GM12878 (cell line): ENCODE measurements at regions not wholly inside any gene's neighbourhood (a gene's known extent, or its start where the extent isn't known, plus 50 kb on each side); places are given as distances from the start of the nearest gene placed in this dataset.

ENCODE experiments used
- ATAC-seq: fragments of 200-7000 bp; cut with Tn5 transposase; 3 replicates; pipeline ENCODE4 v1.9.1; 2020; ENCODE audit warnings: mild to moderate bottlenecking, moderate library complexity
- BruUV-seq: library from RNA; stranded (reverse); fragments of 400-500 nt; replicated peaks from 2 replicates; lab custom pipeline; 2021; lab: Mats Ljungman, UMichigan
- CTCF ChIA-PET: fragments of 300-600 bp; sonication (Branson Sonifier 250); formaldehyde crosslinking; extraction: SDS; loops from one replicate; lab custom pipeline; 2021; ENCODE audit warnings: inconsistent platforms; lab: Yijun Ruan, JAX
- POLR2A ChIA-PET: fragments of 350-600 bp; formaldehyde crosslinking; extraction: SDS; loops from one replicate; lab custom pipeline; 2021; ENCODE audit warnings: inconsistent platforms; lab: Charles Lee
- RAD21 ChIA-PET: fragments of 300-600 bp; sonication (Branson Sonifier 250); formaldehyde crosslinking; loops from one replicate; lab custom pipeline; 2023; ENCODE audit warnings: antibody characterized with exemption; ENCODE audit not compliant: unreplicated experiment; lab: Charles Lee
- SMC1A ChIA-PET: fragments of 300-600 bp; sonication (Branson Sonifier 250); formaldehyde crosslinking; loops from one replicate; lab custom pipeline; 2023; ENCODE audit not compliant: unreplicated experiment, uncharacterized antibody; lab: Charles Lee
- DNase-seq: peaks from one replicate; pipeline ENCODE4 v3.0.0-alpha.2; 2011; ENCODE audit warnings: low read depth, low spot score
- FAIRE-seq: peaks from 3 replicates; lab custom pipeline; 2011; peaks lifted over from hg19 to GRCh38; lab: Jason Lieb, UNC
- H2AFZ ChIP-seq: 2 replicates; pipeline ENCODE4 v1.6.0; 2011; ENCODE audit warnings: low read depth, low read length, control low read depth; ENCODE audit not compliant: control insufficient read depth
- H3K27ac ChIP-seq: 2 replicates; pipeline ENCODE4 v1.5.1; 2011; ENCODE audit warnings: control low read depth; ENCODE audit not compliant: control insufficient read depth, insufficient read depth
- H3K27me3 ChIP-seq, 2 experiments: replicated peaks in 1 of 2; 2 replicates each; pipeline versions ENCODE4 v1.6.0 to v1.6.1; 2011; ENCODE audit warnings: low read length in 1 of 2; ENCODE audit not compliant: control insufficient read depth in 2 of 2, insufficient read depth in 2 of 2
- H3K36me3 ChIP-seq, 2 experiments: 2 replicates each; pipeline ENCODE4 v1.5.1; 2011; ENCODE audit warnings: low read length in 1 of 2; ENCODE audit not compliant: control insufficient read depth in 2 of 2, insufficient read depth in 2 of 2
- H3K4me1 ChIP-seq: 2 replicates; pipeline ENCODE4 v1.6.1; 2011; ENCODE audit warnings: mild to moderate bottlenecking, low read length, moderate library complexity, mixed read lengths; ENCODE audit not compliant: control insufficient read depth, insufficient read depth
- H3K4me2 ChIP-seq: 2 replicates; pipeline ENCODE4 v1.6.0; 2011; ENCODE audit warnings: control low read depth; ENCODE audit not compliant: control insufficient read depth, insufficient read depth
- H3K4me3 ChIP-seq: fragments of 200-600 bp; sonication (generic); 2 replicates; pipeline ENCODE4 v1.5.1; 2016
- H3K79me2 ChIP-seq: 2 replicates; pipeline ENCODE4 v1.6.0; 2011; ENCODE audit warnings: low read length; ENCODE audit not compliant: control insufficient read depth, insufficient read depth
- H3K9ac ChIP-seq: 2 replicates; pipeline ENCODE4 v1.8.0; 2011; ENCODE audit warnings: low read length, control low read depth, mixed read lengths; ENCODE audit not compliant: control insufficient read depth, insufficient read depth
- H3K9me3 ChIP-seq: replicated peaks from 3 replicates; pipeline ENCODE4 v1.5.1; 2011; ENCODE audit warnings: mild to moderate bottlenecking, low read length; ENCODE audit not compliant: control insufficient read depth, insufficient read depth
- H4K20me1 ChIP-seq: 2 replicates; pipeline ENCODE4 v1.6.0; 2011; ENCODE audit not compliant: control insufficient read depth, insufficient read depth
- BCL11A ChIP-seq: IDR thresholded peaks from 2 replicates; pipeline ENCODE4 v1.6.1; 2011; ENCODE audit warnings: low read depth, low read length
- CBX5 ChIP-seq: sonication (generic); IDR thresholded peaks from 2 replicates; pipeline ENCODE4 v1.6.1; 2016; ENCODE audit warnings: low read depth, moderate library complexity, mild to moderate bottlenecking, inconsistent platforms
- FOXM1 ChIP-seq: IDR thresholded peaks from 2 replicates; pipeline ENCODE4 v1.6.1; 2012; ENCODE audit warnings: low read depth, mild to moderate bottlenecking, inconsistent platforms, low read length, moderate library complexity
- MTA2 ChIP-seq: fragments of 450-650 bp; IDR thresholded peaks from 2 replicates; pipeline ENCODE4 v1.6.1; 2016; ENCODE audit warnings: low read depth, mild to moderate bottlenecking, moderate library complexity
- MTA3 ChIP-seq: IDR thresholded peaks from 2 replicates; pipeline ENCODE4 v1.6.1; 2012; ENCODE audit warnings: low read length, inconsistent platforms, borderline replicate concordance
- NFYB ChIP-seq: IDR thresholded peaks from 2 replicates; pipeline ENCODE4 v1.6.1; 2011; ENCODE audit warnings: low read depth, mild to moderate bottlenecking, low read length, improper control_type of control experiment, moderate library complexity; ENCODE audit not compliant: insufficient read depth
- RAD21 ChIP-seq: IDR thresholded peaks from 2 replicates; pipeline ENCODE4 v1.6.1; 2011; ENCODE audit warnings: mild to moderate bottlenecking, low read depth, low read length, moderate library complexity; ENCODE audit not compliant: insufficient read depth
- SMC3 ChIP-seq: IDR thresholded peaks from 2 replicates; pipeline ENCODE4 v1.6.1; 2011; ENCODE audit warnings: low read length, improper control_type of control experiment, borderline replicate concordance
- SPI1 ChIP-seq: IDR thresholded peaks from 2 replicates; pipeline ENCODE4 v1.6.1; 2011; ENCODE audit warnings: low read depth, mild to moderate bottlenecking, low read length, moderate library complexity, borderline replicate concordance; ENCODE audit not compliant: insufficient read depth
- SREBF1 ChIP-seq: IDR thresholded peaks from 2 replicates; pipeline ENCODE4 v1.6.1; 2012; ENCODE audit warnings: mild to moderate bottlenecking, low read length
- YY1 ChIP-seq: IDR thresholded peaks from 2 replicates; pipeline ENCODE4 v1.6.1; 2011; ENCODE audit warnings: low read depth, mild to moderate bottlenecking, low read length
- ZNF24 ChIP-seq: fragments of 450-650 bp; IDR thresholded peaks from 2 replicates; pipeline ENCODE4 v1.6.1; 2017; ENCODE audit warnings: antibody characterized with exemption, mild to moderate bottlenecking
- ZSCAN29 ChIP-seq: fragments of 450-650 bp; IDR thresholded peaks from 2 replicates; pipeline ENCODE4 v1.6.1; 2017; ENCODE audit warnings: mild to moderate bottlenecking, moderate library complexity
- WGBS: methylation state at CpG from one replicate; pipeline ENCODE4 v1.1.6; 2016; ENCODE audit warnings: low lambda C conversion rate; ENCODE audit not compliant: insufficient replicate concordance, insufficient coverage; ENCODE audit errors: missing lambda C conversion rate; 5-methylcytosine and 5-hydroxymethylcytosine counted together
- in situ Hi-C: fragments of 300-500 bp; cut with MboI; formaldehyde crosslinking; loops from 9 replicates; pipeline ENCODE4 v1.14.3; 2018; ENCODE audit warnings: mixed read lengths
- intact Hi-C: fragments of 100-400 bp; cut with micrococcal nuclease; formaldehyde crosslinking; loops from one replicate; pipeline ENCODE4 v1.14.2; 2022; ENCODE audit not compliant: unreplicated experiment
- TF ChIP-seq, protein P1 (sequence below), 3 experiments: IDR thresholded peaks in 2 of 3; conservative IDR thresholded peaks in 1 of 3; 2 replicates each; pipeline ENCODE4 v1.5.1; 2011; ENCODE audit warnings: low read depth in 3 of 3, low read length in 3 of 3, mild to moderate bottlenecking in 3 of 3, control low read depth in 2 of 3, moderate library complexity in 2 of 3, inconsistent platforms in 1 of 3, mixed read lengths in 1 of 3; ENCODE audit not compliant: control insufficient read depth in 2 of 3, insufficient read depth in 1 of 3; ENCODE audit errors: extremely low read depth in 1 of 3
- TF ChIP-seq, protein P2 (sequence below): fragments of 450-650 bp; IDR thresholded peaks from 2 replicates; pipeline ENCODE4 v1.6.1; 2017; ENCODE audit warnings: mild to moderate bottlenecking

GRCh38 chr14:53539489-53540126 lies 386.5 kb upstream of the DDHD1 start:
- H3K4me2 ChIP-seq, result no peak overlapping the region
- no peaks in the 10 kb centered on the region for H3K79me2 ChIP-seq
- ATAC-seq, result peak; percentile 96
- no peaks in the 10 kb centered on the region for H3K9me3 ChIP-seq
- no peaks in the 10 kb centered on the region for H4K20me1 ChIP-seq
- BruUV-seq, result no TSS peak
- in situ Hi-C loops (loop anchor here (5.0 to 25.0 kb wide), 2 partner anchors 638 to 798 kb away; no protein-coding TSS in a partner anchor), intact Hi-C loops (loop anchor here (1.0 to 10.0 kb wide), 9 partner anchors 52 to 808 kb away; no protein-coding TSS in a partner anchor)
- TF ChIP-seq BCL11A, result no peak
- TF ChIP-seq RAD21, result peak; percentile 99
- no peak for TF ChIP-seq NFYB
- TF ChIP-seq SPI1, result no peak
- peak; percentile 55; the same call in 1 of the 2 replicates for TF ChIP-seq FOXM1
- peak; percentile 74 for TF ChIP-seq YY1
- no peak for TF ChIP-seq MTA2
- peak; percentile 55 for TF ChIP-seq ZNF24
- TF ChIP-seq, protein P1, sequence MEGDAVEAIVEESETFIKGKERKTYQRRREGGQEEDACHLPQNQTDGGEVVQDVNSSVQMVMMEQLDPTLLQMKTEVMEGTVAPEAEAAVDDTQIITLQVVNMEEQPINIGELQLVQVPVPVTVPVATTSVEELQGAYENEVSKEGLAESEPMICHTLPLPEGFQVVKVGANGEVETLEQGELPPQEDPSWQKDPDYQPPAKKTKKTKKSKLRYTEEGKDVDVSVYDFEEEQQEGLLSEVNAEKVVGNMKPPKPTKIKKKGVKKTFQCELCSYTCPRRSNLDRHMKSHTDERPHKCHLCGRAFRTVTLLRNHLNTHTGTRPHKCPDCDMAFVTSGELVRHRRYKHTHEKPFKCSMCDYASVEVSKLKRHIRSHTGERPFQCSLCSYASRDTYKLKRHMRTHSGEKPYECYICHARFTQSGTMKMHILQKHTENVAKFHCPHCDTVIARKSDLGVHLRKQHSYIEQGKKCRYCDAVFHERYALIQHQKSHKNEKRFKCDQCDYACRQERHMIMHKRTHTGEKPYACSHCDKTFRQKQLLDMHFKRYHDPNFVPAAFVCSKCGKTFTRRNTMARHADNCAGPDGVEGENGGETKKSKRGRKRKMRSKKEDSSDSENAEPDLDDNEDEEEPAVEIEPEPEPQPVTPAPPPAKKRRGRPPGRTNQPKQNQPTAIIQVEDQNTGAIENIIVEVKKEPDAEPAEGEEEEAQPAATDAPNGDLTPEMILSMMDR (IDR thresholded peaks at IDR 0.05 in 2 of 3, conservative IDR thresholded peaks at IDR 0.05 in 1 of 3; ENCODE audit: control insufficient read depth in 2 of 3, extremely low read depth in 1 of 3, insufficient read depth in 1 of 3, low read depth in 3 of 3, low read length in 3 of 3), result peak; percentile 79 to 83 (median 82)
- no peak for TF ChIP-seq ZSCAN29
- peak; percentile 94 for TF ChIP-seq SMC3
- TF ChIP-seq CBX5, result 0 out of 2 replicates have a peak, but pooled peaks have one; percentile 31
- no peak for TF ChIP-seq MTA3
- no peak for TF ChIP-seq SREBF1
- TF ChIP-seq, protein P2, sequence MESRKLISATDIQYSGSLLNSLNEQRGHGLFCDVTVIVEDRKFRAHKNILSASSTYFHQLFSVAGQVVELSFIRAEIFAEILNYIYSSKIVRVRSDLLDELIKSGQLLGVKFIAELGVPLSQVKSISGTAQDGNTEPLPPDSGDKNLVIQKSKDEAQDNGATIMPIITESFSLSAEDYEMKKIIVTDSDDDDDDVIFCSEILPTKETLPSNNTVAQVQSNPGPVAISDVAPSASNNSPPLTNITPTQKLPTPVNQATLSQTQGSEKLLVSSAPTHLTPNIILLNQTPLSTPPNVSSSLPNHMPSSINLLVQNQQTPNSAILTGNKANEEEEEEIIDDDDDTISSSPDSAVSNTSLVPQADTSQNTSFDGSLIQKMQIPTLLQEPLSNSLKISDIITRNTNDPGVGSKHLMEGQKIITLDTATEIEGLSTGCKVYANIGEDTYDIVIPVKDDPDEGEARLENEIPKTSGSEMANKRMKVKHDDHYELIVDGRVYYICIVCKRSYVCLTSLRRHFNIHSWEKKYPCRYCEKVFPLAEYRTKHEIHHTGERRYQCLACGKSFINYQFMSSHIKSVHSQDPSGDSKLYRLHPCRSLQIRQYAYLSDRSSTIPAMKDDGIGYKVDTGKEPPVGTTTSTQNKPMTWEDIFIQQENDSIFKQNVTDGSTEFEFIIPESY, result no peak
- TF ChIP-seq, all 136 proteins: peak for 7
- ChIA-PET RAD21 (interaction anchor here (0.6 to 2.9 kb wide), 8 partner anchors 32 to 808 kb away, joined by 3 to 10 read pairs (median 4); no protein-coding TSS in a partner anchor), SMC1A (interaction anchor here (0.6 to 4.4 kb wide), 21 partner anchors 9 to 808 kb away, joined by 3 to 36 read pairs (median 4); no protein-coding TSS in a partner anchor), CTCF (interaction anchor here (0.6 to 6.1 kb wide), 21 partner anchors 8 to 808 kb away, joined by 3 to 68 read pairs (median 4); no protein-coding TSS in a partner anchor), POLR2A (interaction anchor here (0.6 kb wide), 1 partner anchor 34 kb away, joined by 4 read pairs; no protein-coding TSS in a partner anchor)
- Histone ChIP-seq H3K36me3 (no peaks in the 10 kb centered on the region), H2AFZ (no peak overlapping the region; the same call in 1 of the 2 replicates), H3K4me1 (peaks cover 1% of the 10 kb centered on the region; the same call in 1 of the 2 replicates), H3K9ac (no peak overlapping the region), H3K27ac (no peak overlapping the region), H3K4me3 (no peak overlapping the region), H3K27me3 (no peaks in the 10 kb centered on the region)
- FAIRE-seq (peak; percentile 47), DNase-seq (peak; percentile 41)
- WGBS, result under 1% methylated on average over 5 of the region's 5 CpGs
